OCI-LY3 (cell line): ENCODE measurements at regions not wholly inside any gene's neighbourhood (a gene's known extent, or its start where the extent isn't known, plus 50 kb on each side); places are given as distances from the start of the nearest gene placed in this dataset.

ENCODE experiments used
- EZH2phosphoT487 ChIP-seq: fragments of 200-600 bp; shearing (Covaris generic); IDR thresholded peaks from 2 replicates; pipeline ENCODE4 v1.6.1; 2018; ENCODE audit warnings: antibody characterized with exemption, mixed run types, low read depth
- TF ChIP-seq, protein P1 (sequence below): fragments of 200-600, 300-600 bp; sonication (generic); IDR thresholded peaks from 2 replicates; pipeline ENCODE4 v1.5.1; 2014; ENCODE audit warnings: antibody characterized with exemption, low read length, low read depth

DNA sequence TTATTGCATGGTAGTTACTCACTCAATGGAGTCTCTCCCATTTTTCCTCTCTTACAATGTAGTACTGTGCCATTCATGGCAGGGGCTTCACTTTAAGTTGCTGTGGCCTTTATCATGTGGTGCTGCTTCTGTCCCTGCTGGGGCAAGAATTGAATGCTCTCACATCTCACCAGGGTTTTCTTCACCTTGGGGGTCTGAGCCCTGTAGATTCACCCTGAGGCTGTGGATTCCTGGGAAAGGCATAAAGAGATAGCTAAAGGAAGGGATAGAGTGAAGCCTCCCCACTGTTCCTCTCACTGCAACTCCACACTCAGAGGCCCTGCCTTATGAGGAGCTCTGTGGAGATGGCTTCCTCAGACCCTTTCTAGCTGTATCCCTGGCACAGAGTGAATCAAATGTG, 178.5 kb upstream of the GOT2 start:
- TF ChIP-seq, protein P1, sequence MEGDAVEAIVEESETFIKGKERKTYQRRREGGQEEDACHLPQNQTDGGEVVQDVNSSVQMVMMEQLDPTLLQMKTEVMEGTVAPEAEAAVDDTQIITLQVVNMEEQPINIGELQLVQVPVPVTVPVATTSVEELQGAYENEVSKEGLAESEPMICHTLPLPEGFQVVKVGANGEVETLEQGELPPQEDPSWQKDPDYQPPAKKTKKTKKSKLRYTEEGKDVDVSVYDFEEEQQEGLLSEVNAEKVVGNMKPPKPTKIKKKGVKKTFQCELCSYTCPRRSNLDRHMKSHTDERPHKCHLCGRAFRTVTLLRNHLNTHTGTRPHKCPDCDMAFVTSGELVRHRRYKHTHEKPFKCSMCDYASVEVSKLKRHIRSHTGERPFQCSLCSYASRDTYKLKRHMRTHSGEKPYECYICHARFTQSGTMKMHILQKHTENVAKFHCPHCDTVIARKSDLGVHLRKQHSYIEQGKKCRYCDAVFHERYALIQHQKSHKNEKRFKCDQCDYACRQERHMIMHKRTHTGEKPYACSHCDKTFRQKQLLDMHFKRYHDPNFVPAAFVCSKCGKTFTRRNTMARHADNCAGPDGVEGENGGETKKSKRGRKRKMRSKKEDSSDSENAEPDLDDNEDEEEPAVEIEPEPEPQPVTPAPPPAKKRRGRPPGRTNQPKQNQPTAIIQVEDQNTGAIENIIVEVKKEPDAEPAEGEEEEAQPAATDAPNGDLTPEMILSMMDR, result no peak
- TF ChIP-seq EZH2phosphoT487, result no peak
